H1 (cell line): ENCODE measurements at regions not wholly inside any gene's neighbourhood (a gene's known extent, or its start where the extent isn't known, plus 50 kb on each side); places are given as distances from the start of the nearest gene placed in this dataset.

Experiments used
- CTCF ChIA-PET: fragments of 300-600 bp; sonication (Branson Sonifier 250); formaldehyde crosslinking; loops from one replicate; lab custom pipeline; 2021; ENCODE audit not compliant: partially characterized antibody; lab: Charles Lee
- POLR2A ChIA-PET: fragments of 300-600 bp; sonication (Branson Sonifier 250); formaldehyde crosslinking; loops from one replicate; lab custom pipeline; 2021; ENCODE audit warnings: inconsistent platforms; ENCODE audit not compliant: partially characterized antibody; lab: Charles Lee
- DNase-seq, 2 experiments: peaks; one replicate each; pipeline versions ENCODE4 v3.0.0 to v3.0.0-alpha.2; 2010 to 2022; ENCODE audit warnings: low spot score in 2 of 2, low read depth in 1 of 2, mixed read lengths in 1 of 2
- FAIRE-seq: peaks from 2 replicates; lab custom pipeline; 2011; peaks lifted over from hg19 to GRCh38; lab: Jason Lieb, UNC
- H2AFZ ChIP-seq: 2 replicates; pipeline ENCODE4 v1.8.1; 2012; ENCODE audit warnings: low read length, inconsistent platforms
- H2AK5ac ChIP-seq: 2 replicates; pipeline ENCODE4 v1.6.1; 2013; ENCODE audit warnings: low read depth, low read length
- H2BK120ac ChIP-seq: replicated peaks from 2 replicates; pipeline ENCODE3; 2013; ENCODE audit warnings: low read depth, low read length, inconsistent platforms
- H2BK12ac ChIP-seq: 2 replicates; pipeline ENCODE4 v1.6.1; 2013; ENCODE audit warnings: low read depth, low read length
- H2BK15ac ChIP-seq: 2 replicates; pipeline ENCODE4 v1.6.1; 2013; ENCODE audit warnings: low read length
- H2BK20ac ChIP-seq: 2 replicates; pipeline ENCODE4 v1.6.1; 2013; ENCODE audit warnings: low read length
- H2BK5ac ChIP-seq: 2 replicates; pipeline ENCODE4 v1.6.1; 2013; ENCODE audit warnings: low read depth, low read length
- H3K14ac ChIP-seq: 2 replicates; pipeline ENCODE4 v1.6.1; 2013; ENCODE audit warnings: inconsistent platforms; ENCODE audit not compliant: insufficient read length
- H3K18ac ChIP-seq: 2 replicates; pipeline ENCODE4 v1.6.1; 2013; ENCODE audit warnings: low read length; ENCODE audit errors: extremely low read depth
- H3K23ac ChIP-seq: 2 replicates; pipeline ENCODE4 v1.6.1; 2013; ENCODE audit warnings: inconsistent platforms; ENCODE audit not compliant: insufficient read length
- H3K23me2 ChIP-seq: 2 replicates; pipeline ENCODE4 v1.6.1; 2013; ENCODE audit warnings: low read depth, low read length
- H3K27ac ChIP-seq: 2 replicates; pipeline ENCODE4 v1.6.1; 2011; ENCODE audit warnings: low read depth, low read length, inconsistent platforms
- H3K27me3 ChIP-seq, 4 experiments: replicated peaks in 1 of 4; 1 replicate in 1 of 4; 2 replicates in 3 of 4; pipeline versions ENCODE4 v1.6.1 to v1.8.1; 2011 to 2013; ENCODE audit warnings: low read length in 3 of 4, mild to moderate bottlenecking in 3 of 4, inconsistent platforms in 2 of 4, mixed read lengths in 2 of 4, moderate library complexity in 1 of 4; ENCODE audit not compliant: control insufficient read depth in 3 of 4, insufficient read depth in 3 of 4; ENCODE audit errors: extremely low read depth in 1 of 4
- H3K36me3 ChIP-seq, 4 experiments: 2 replicates each; pipeline versions ENCODE4 v1.6.1 to v1.8.1; 2011 to 2013; ENCODE audit warnings: mild to moderate bottlenecking in 4 of 4, low read length in 3 of 4, moderate library complexity in 2 of 4, control low read depth in 1 of 4, inconsistent platforms in 1 of 4; ENCODE audit not compliant: insufficient read depth in 4 of 4, control insufficient read depth in 2 of 4
- H3K4ac ChIP-seq: replicated peaks from 2 replicates; pipeline ENCODE3; 2013; ENCODE audit warnings: low read length, low read depth, mixed read lengths, inconsistent platforms; ENCODE audit not compliant: insufficient read length
- H3K4me1 ChIP-seq, 4 experiments: replicated peaks in 1 of 4; 1 replicate in 1 of 4; 2 replicates in 3 of 4; pipeline versions ENCODE4 v1.6.1 to v1.8.1; 2011 to 2013; ENCODE audit warnings: low read length in 3 of 4, inconsistent platforms in 2 of 4, mixed read lengths in 1 of 4; ENCODE audit not compliant: insufficient read depth in 4 of 4, control insufficient read depth in 3 of 4
- H3K4me2 ChIP-seq, 2 experiments: 2 replicates each; pipeline versions ENCODE4 v1.6.1 to v1.8.1; 2011 to 2013; ENCODE audit warnings: low read depth in 2 of 2, low read length in 2 of 2, control low read depth in 1 of 2, inconsistent platforms in 1 of 2, mild to moderate bottlenecking in 1 of 2; ENCODE audit not compliant: insufficient read depth in 1 of 2
- H3K4me3 ChIP-seq, 4 experiments: fragments of 200-600, 300-600 bp in 1 of 4; sonication (generic), shearing (Covaris generic), sonication (Bioruptor Twin) in 1 of 4; 2 replicates each; pipeline versions ENCODE4 v1.5.1 to v1.8.1; 2011 to 2016; ENCODE audit warnings: low read length in 4 of 4, low read depth in 3 of 4, control low read depth in 2 of 4, inconsistent platforms in 2 of 4, mild to moderate bottlenecking in 2 of 4, mixed read lengths in 1 of 4, moderate library complexity in 1 of 4; ENCODE audit not compliant: insufficient read depth in 2 of 4; ENCODE audit errors: extremely low read depth in 1 of 4
- H3K56ac ChIP-seq: replicated peaks from 2 replicates; pipeline ENCODE3; 2013; ENCODE audit warnings: low read depth, mild to moderate bottlenecking, mixed read lengths, low read length, inconsistent platforms; ENCODE audit not compliant: insufficient read length
- H3K79me1 ChIP-seq: 2 replicates; pipeline ENCODE4 v1.6.1; 2013; ENCODE audit warnings: low read depth, low read length, control low read depth
- H3K79me2 ChIP-seq, 2 experiments: 2 replicates each; pipeline versions ENCODE4 v1.6.1 to v1.8.1; 2012 to 2013; ENCODE audit warnings: low read length in 2 of 2, mild to moderate bottlenecking in 2 of 2, inconsistent platforms in 1 of 2; ENCODE audit not compliant: insufficient read depth in 2 of 2, control insufficient read depth in 1 of 2
- H3K9ac ChIP-seq, 4 experiments: replicated peaks in 1 of 4; 1 replicate in 1 of 4; 2 replicates in 3 of 4; pipeline versions ENCODE4 v1.6.1 to v1.8.1; 2011 to 2013; ENCODE audit warnings: low read depth in 3 of 4, low read length in 3 of 4, control low read depth in 2 of 4, mild to moderate bottlenecking in 2 of 4, moderate library complexity in 2 of 4, inconsistent platforms in 1 of 4; ENCODE audit errors: extremely low read depth in 1 of 4
- H3K9me3 ChIP-seq, 2 experiments: 2 replicates each; pipeline versions ENCODE4 v1.6.1 to v1.8.1; 2012 to 2013; ENCODE audit warnings: mild to moderate bottlenecking in 2 of 2, moderate library complexity in 2 of 2, control low read depth in 1 of 2, inconsistent platforms in 1 of 2, low read depth in 1 of 2, low read length in 1 of 2, mixed read lengths in 1 of 2; ENCODE audit not compliant: insufficient read depth in 2 of 2
- H4K20me1 ChIP-seq, 2 experiments: replicated peaks in 1 of 2; 2 replicates each; pipeline versions ENCODE3 to v1.8.1; 2011 to 2013; ENCODE audit warnings: inconsistent platforms in 2 of 2, low read length in 2 of 2, mild to moderate bottlenecking in 1 of 2; ENCODE audit not compliant: insufficient read depth in 2 of 2, control insufficient read depth in 1 of 2
- H4K5ac ChIP-seq: 2 replicates; pipeline ENCODE4 v1.6.1; 2013; ENCODE audit warnings: low read length, low read depth, mixed read lengths, inconsistent platforms; ENCODE audit not compliant: insufficient read length
- H4K8ac ChIP-seq: 2 replicates; pipeline ENCODE4 v1.8.0; 2013; ENCODE audit warnings: mild to moderate bottlenecking, moderate library complexity, low read length, inconsistent platforms; ENCODE audit not compliant: insufficient read depth; ENCODE audit errors: extremely low read depth
- H4K91ac ChIP-seq: replicated peaks from 2 replicates; pipeline ENCODE3; 2013; ENCODE audit warnings: low read length, mixed read lengths, inconsistent platforms; ENCODE audit not compliant: insufficient read length
- CHD2 ChIP-seq: IDR thresholded peaks from 2 replicates; pipeline ENCODE4 v1.6.1; 2012; ENCODE audit warnings: low read length, improper control_type of control experiment
- EGR1 ChIP-seq: IDR thresholded peaks from 2 replicates; pipeline ENCODE4 v1.6.1; 2011; ENCODE audit warnings: low read depth, low read length, borderline replicate concordance
- GTF2F1 ChIP-seq: IDR thresholded peaks from 2 replicates; pipeline ENCODE4 v1.6.1; 2012; ENCODE audit warnings: low read depth, low read length, improper control_type of control experiment, borderline replicate concordance
- MAFK ChIP-seq: IDR thresholded peaks from 2 replicates; pipeline ENCODE4 v1.6.1; 2012; ENCODE audit warnings: low read depth, mild to moderate bottlenecking, improper control_type of control experiment, low read length
- RXRA ChIP-seq: IDR thresholded peaks from 2 replicates; pipeline ENCODE4 v1.6.1; 2011; ENCODE audit warnings: low read depth, mild to moderate bottlenecking, low read length, moderate library complexity; ENCODE audit not compliant: insufficient read depth
- SAP30 ChIP-seq: fragments of 300-600 bp; sonication (generic); IDR thresholded peaks from 2 replicates; pipeline ENCODE4 v1.7.1; 2012; ENCODE audit warnings: low read length, moderate library complexity, mild to moderate bottlenecking, inconsistent platforms; ENCODE audit not compliant: insufficient read depth, insufficient replicate concordance
- SIX5 ChIP-seq: IDR thresholded peaks from 2 replicates; pipeline ENCODE4 v1.6.1; 2011; ENCODE audit warnings: mild to moderate bottlenecking, low read depth, low read length
- SRF ChIP-seq: IDR thresholded peaks from 2 replicates; pipeline ENCODE4 v1.6.1; 2011; ENCODE audit warnings: mild to moderate bottlenecking, low read depth, low read length, moderate library complexity
- TBP ChIP-seq: IDR thresholded peaks from 2 replicates; pipeline ENCODE4 v1.6.1; 2011; ENCODE audit warnings: low read depth, low read length, improper control_type of control experiment
- ZNF274 ChIP-seq: IDR thresholded peaks from 2 replicates; pipeline ENCODE4 v1.7.0; 2012; ENCODE audit warnings: low read length, borderline replicate concordance; ENCODE audit errors: extremely low read depth
- WGBS, 2 experiments: shearing (Covaris generic) in 1 of 2; methylation state at CpG; one replicate each; pipeline versions ENCODE4 v1.1.6 to v1.1.7; 2013 to 2015; ENCODE audit warnings: low lambda C conversion rate in 2 of 2, mixed read lengths in 2 of 2, inconsistent platforms in 1 of 2, low coverage in 1 of 2, missing lambda C conversion rate in 1 of 2; ENCODE audit not compliant: insufficient replicate concordance in 2 of 2, insufficient coverage in 1 of 2, insufficient read length in 1 of 2; ENCODE audit errors: extremely low coverage in 1 of 2, missing lambda C conversion rate in 1 of 2; 5-methylcytosine and 5-hydroxymethylcytosine counted together
- TF ChIP-seq, protein P1 (sequence below): IDR thresholded peaks from 2 replicates; pipeline ENCODE4 v1.6.1; 2012; ENCODE audit warnings: inconsistent platforms
- TF ChIP-seq, protein P2 (sequence below), 3 experiments: IDR thresholded peaks; 1 replicate in 2 of 3; 2 replicates in 1 of 3; pipeline versions ENCODE4 v1.5.1 to v1.6.1; 2011; ENCODE audit warnings: low read length in 3 of 3, mild to moderate bottlenecking in 3 of 3, inconsistent platforms in 2 of 3, low read depth in 1 of 3, moderate library complexity in 1 of 3; ENCODE audit not compliant: insufficient read depth in 1 of 3; ENCODE audit errors: control extremely low read depth in 1 of 3

DNA sequence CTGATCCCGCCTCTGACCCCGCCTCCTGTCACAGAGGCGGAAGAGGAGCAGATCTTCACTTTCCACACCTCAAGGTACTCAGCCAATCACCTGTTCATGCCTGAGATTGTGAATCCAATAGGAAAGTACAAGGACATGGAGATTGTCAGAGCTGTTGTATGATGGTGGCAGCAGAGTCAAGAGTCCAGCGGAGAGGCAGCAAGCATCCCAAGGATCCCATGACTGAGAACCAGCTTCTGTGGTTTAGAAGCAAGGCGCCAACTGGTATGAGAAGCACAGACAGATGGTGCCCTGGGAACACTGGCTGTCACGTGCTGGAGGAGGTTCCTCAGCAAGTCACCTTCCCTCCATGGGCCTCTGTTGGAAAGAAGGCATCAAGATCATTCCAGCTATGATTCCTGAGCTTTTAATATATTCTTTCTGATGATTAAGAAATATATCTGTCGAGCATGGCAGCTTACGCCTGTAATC is 93.9 kb downstream of the CPN2 start:
- peaks cover 0 to 2% (median 0%) of the 10 kb centered on the region in 4 experiments; a peak in 1 of 7 replicates for H3K4me1 ChIP-seq
- H3K9me3 ChIP-seq = peaks cover 3 to 7% of the 10 kb centered on the region in 2 experiments; a peak in 1 of 4 replicates
- POLR2A ChIA-PET = no interaction called here
- H2BK20ac ChIP-seq = no peak overlapping the region
- no peak overlapping the region for H3K14ac ChIP-seq
- H3K79me1 ChIP-seq = no peaks in the 10 kb centered on the region
- H4K8ac ChIP-seq = no peak overlapping the region
- CTCF ChIA-PET = interaction anchor here (0.8 to 1.8 kb wide), 7 partner anchors 9 to 150 kb away, joined by 3 to 12 read pairs (median 5); no protein-coding TSS in a partner anchor
- no peaks in the 10 kb centered on the region for H3K27me3 ChIP-seq
- no peak for FAIRE-seq
- H2BK5ac ChIP-seq = no peak overlapping the region
- no peak overlapping the region for H3K4ac ChIP-seq
- DNase-seq = no peak
- H2AFZ ChIP-seq = no peak overlapping the region; the same call in 1 of the 2 replicates
- no peak overlapping the region for H4K5ac ChIP-seq
- H3K18ac ChIP-seq = no peak overlapping the region
- no peak overlapping the region for H2AK5ac ChIP-seq
- no peaks in the 10 kb centered on the region for H3K36me3 ChIP-seq
- H4K20me1 ChIP-seq = no peaks in the 10 kb centered on the region
- H3K23me2 ChIP-seq = no peaks in the 10 kb centered on the region
- no peak overlapping the region for H3K23ac ChIP-seq
- no peak overlapping the region for H3K4me2 ChIP-seq
- H2BK12ac ChIP-seq = no peak overlapping the region
- H2BK120ac ChIP-seq = no peak overlapping the region
- H3K4me3 ChIP-seq = no peak overlapping the region
- WGBS, 2 experiments = 83% methylated on average over 8 of the region's 8 CpGs; no CpG with 5 or more reads in 1 of the 2 experiments
- H3K27ac ChIP-seq = no peak overlapping the region
- no peaks in the 10 kb centered on the region for H3K79me2 ChIP-seq
- H2BK15ac ChIP-seq = no peak overlapping the region
- no peak overlapping the region for H4K91ac ChIP-seq
- no peak overlapping the region for H3K56ac ChIP-seq
- no peak overlapping the region for H3K9ac ChIP-seq
- TF ChIP-seq SIX5 (no peak), GTF2F1 (no peak), CHD2 (no peak), SAP30 (no peak), MAFK (no peak), EGR1 (no peak), RXRA (no peak), ZNF274 (no peak), SRF (no peak), TBP (no peak)
- TF ChIP-seq, protein P1, sequence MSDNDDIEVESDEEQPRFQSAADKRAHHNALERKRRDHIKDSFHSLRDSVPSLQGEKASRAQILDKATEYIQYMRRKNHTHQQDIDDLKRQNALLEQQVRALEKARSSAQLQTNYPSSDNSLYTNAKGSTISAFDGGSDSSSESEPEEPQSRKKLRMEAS = no peak
- TF ChIP-seq, protein P2, sequence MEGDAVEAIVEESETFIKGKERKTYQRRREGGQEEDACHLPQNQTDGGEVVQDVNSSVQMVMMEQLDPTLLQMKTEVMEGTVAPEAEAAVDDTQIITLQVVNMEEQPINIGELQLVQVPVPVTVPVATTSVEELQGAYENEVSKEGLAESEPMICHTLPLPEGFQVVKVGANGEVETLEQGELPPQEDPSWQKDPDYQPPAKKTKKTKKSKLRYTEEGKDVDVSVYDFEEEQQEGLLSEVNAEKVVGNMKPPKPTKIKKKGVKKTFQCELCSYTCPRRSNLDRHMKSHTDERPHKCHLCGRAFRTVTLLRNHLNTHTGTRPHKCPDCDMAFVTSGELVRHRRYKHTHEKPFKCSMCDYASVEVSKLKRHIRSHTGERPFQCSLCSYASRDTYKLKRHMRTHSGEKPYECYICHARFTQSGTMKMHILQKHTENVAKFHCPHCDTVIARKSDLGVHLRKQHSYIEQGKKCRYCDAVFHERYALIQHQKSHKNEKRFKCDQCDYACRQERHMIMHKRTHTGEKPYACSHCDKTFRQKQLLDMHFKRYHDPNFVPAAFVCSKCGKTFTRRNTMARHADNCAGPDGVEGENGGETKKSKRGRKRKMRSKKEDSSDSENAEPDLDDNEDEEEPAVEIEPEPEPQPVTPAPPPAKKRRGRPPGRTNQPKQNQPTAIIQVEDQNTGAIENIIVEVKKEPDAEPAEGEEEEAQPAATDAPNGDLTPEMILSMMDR (IDR thresholded peaks at IDR 0.05; ENCODE audit: control extremely low read depth in 1 of 3, insufficient read depth in 1 of 3, low read depth in 1 of 3, low read length in 3 of 3) = no peak
